ENCODE measurements at regions not wholly inside any gene's neighbourhood (a gene's known extent, or its start where the extent isn't known, plus 50 kb on each side); places are given as distances from the start of the nearest gene placed in this dataset.

GRCh38 chr16:79434092-79434491 is 166.4 kb downstream of the MAF start:
- no peaks in the 10 kb centered on the region for H3K4me1 ChIP-seq (ENCODE audit: low read length)
- H3K27ac ChIP-seq (ENCODE audit: low read length) = no peak overlapping the region

GRCh38 chr16:79431923-79432322 is 168.6 kb downstream of the MAF start:
- DNase-seq = no peak
- Histone ChIP-seq H3K4me3 (ENCODE audit: low read length) (no peak overlapping the region), H2AFZ (ENCODE audit: low read length) (no peak overlapping the region), H3K9me2 (replicated peaks; ENCODE audit: insufficient read depth, low read length) (no peaks in the 10 kb centered on the region), H3K79me2 (ENCODE audit: low read length) (no peaks in the 10 kb centered on the region), H3K9ac (ENCODE audit: low read length) (no peak overlapping the region), H3K9me3 (replicated peaks; ENCODE audit: insufficient read depth, low read length) (no peaks in the 10 kb centered on the region), H3K27me3 (replicated peaks; ENCODE audit: insufficient read depth, low read length) (no peaks in the 10 kb centered on the region), H3K27ac (ENCODE audit: low read length) (no peak overlapping the region), H3K36me3 (replicated peaks; ENCODE audit: insufficient read depth, low read length) (no peaks in the 10 kb centered on the region), H3K4me1 (ENCODE audit: low read length) (no peaks in the 10 kb centered on the region), H3K4me2 (ENCODE audit: low read depth, low read length) (no peak overlapping the region), H3F3A (ENCODE audit: insufficient read depth, low read length) (no peaks in the 10 kb centered on the region), H4K20me1 (ENCODE audit: insufficient read depth, low read length) (no peaks in the 10 kb centered on the region)
- no peak for TF ChIP-seq EZH2 (optimal IDR thresholded peaks at IDR 0.05; ENCODE audit: low read depth, low read length)
- TF ChIP-seq EZH2phosphoT487 (IDR thresholded peaks at IDR 0.05; ENCODE audit: low read length) = no peak
- no peak for TF ChIP-seq CTCF (IDR thresholded peaks at IDR 0.05; ENCODE audit: low read length)

More at GRCh38 chr16:79434092-79434491, 166.4 kb downstream of the MAF start:
- Histone ChIP-seq H3F3A (ENCODE audit: insufficient read depth, low read length) (no peaks in the 10 kb centered on the region), H3K27me3 (replicated peaks; ENCODE audit: insufficient read depth, low read length) (no peaks in the 10 kb centered on the region), H3K4me3 (ENCODE audit: low read length) (no peak overlapping the region), H2AFZ (ENCODE audit: low read length) (no peak overlapping the region), H3K4me2 (ENCODE audit: low read depth, low read length) (no peak overlapping the region), H3K79me2 (ENCODE audit: low read length) (no peaks in the 10 kb centered on the region), H3K36me3 (replicated peaks; ENCODE audit: insufficient read depth, low read length) (no peaks in the 10 kb centered on the region), H3K9ac (ENCODE audit: low read length) (no peak overlapping the region), H4K20me1 (ENCODE audit: insufficient read depth, low read length) (no peaks in the 10 kb centered on the region), H3K9me3 (replicated peaks; ENCODE audit: insufficient read depth, low read length) (no peaks in the 10 kb centered on the region), H3K9me2 (replicated peaks; ENCODE audit: insufficient read depth, low read length) (no peaks in the 10 kb centered on the region)
- DNase-seq = no peak
- TF ChIP-seq EZH2phosphoT487 (IDR thresholded peaks at IDR 0.05; ENCODE audit: low read length) (no peak), EZH2 (optimal IDR thresholded peaks at IDR 0.05; ENCODE audit: low read depth, low read length) (no peak), CTCF (IDR thresholded peaks at IDR 0.05; ENCODE audit: low read length) (no peak)

- Histone ChIP-seq H3K27ac (ENCODE audit: low read length) (no peak overlapping the region), H3F3A (ENCODE audit: insufficient read depth, low read length) (no peaks in the 10 kb centered on the region), H2AFZ (ENCODE audit: low read length) (no peak overlapping the region), H3K9me2 (replicated peaks; ENCODE audit: insufficient read depth, low read length) (no peaks in the 10 kb centered on the region), H3K27me3 (replicated peaks; ENCODE audit: insufficient read depth, low read length) (no peaks in the 10 kb centered on the region), H3K9me3 (replicated peaks; ENCODE audit: insufficient read depth, low read length) (no peaks in the 10 kb centered on the region), H3K36me3 (replicated peaks; ENCODE audit: insufficient read depth, low read length) (no peaks in the 10 kb centered on the region), H3K79me2 (ENCODE audit: low read length) (no peaks in the 10 kb centered on the region), H4K20me1 (ENCODE audit: insufficient read depth, low read length) (no peaks in the 10 kb centered on the region), H3K9ac (ENCODE audit: low read length) (no peak overlapping the region), H3K4me2 (ENCODE audit: low read depth, low read length) (no peak overlapping the region), H3K4me1 (ENCODE audit: low read length) (no peaks in the 10 kb centered on the region), H3K4me3 (ENCODE audit: low read length) (no peak overlapping the region)
- TF ChIP-seq EZH2 (optimal IDR thresholded peaks at IDR 0.05; ENCODE audit: low read depth, low read length) = no peak
- TF ChIP-seq CTCF (IDR thresholded peaks at IDR 0.05; ENCODE audit: low read length) = no peak
- TF ChIP-seq EZH2phosphoT487 (IDR thresholded peaks at IDR 0.05; ENCODE audit: low read length) = no peak
- DNase-seq = no peak
Observed at GRCh38 chr16:79430191-79430678, 170.3 kb downstream of the MAF start.

All from MM.1S (cell line).